ENCODE measurements at regions not wholly inside any gene's neighbourhood (a gene's known extent, or its start where the extent isn't known, plus 50 kb on each side); places are given as distances from the start of the nearest gene placed in this dataset.

DNA sequence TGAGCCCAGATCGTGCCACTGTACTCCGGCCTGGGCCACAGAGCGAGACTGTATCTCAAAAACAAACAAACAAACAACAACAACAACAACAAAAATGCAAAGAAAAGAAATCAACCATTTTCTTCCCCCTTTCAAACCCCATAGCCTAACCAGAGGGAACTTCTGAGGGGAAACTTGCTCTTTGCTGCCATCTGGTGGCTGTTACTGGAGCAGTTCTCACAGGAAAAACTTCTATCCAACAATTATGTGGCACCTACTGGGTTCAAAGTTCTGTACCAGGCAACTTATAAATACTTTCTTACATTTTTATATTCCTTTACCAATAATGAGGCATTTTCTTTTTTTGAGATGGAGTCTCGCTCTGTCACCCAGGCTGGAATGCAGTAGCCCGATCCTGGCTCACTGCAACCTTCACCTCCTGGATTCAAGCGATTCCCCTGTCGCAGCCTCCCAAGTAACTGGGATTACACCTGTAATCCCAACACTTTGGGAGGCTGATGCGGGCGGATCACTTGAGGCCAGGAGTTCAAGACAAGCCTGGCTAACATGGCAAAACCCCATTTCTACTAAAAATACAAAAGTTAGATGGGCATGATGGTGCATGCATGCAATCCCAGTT is 50.9 kb upstream of the BICDL1 start:
- Histone ChIP-seq H3K9ac (replicated peaks; ENCODE audit: extremely low read depth, insufficient read depth, low read length) (no peak overlapping the region), H3K79me2 (ENCODE audit: control insufficient read depth, insufficient read depth, low read length) (no peaks in the 10 kb centered on the region), H3K4me1 (ENCODE audit: control insufficient read depth, extremely low read depth, insufficient read depth, low read length) (no peaks in the 10 kb centered on the region), H2AFZ (ENCODE audit: low read depth, low read length) (no peak overlapping the region), H3K9me1 (replicated peaks; ENCODE audit: control insufficient read depth, extremely low read depth, insufficient read depth, low read length) (no peaks in the 10 kb centered on the region), H3K36me3 (ENCODE audit: control insufficient read depth in 2 of 2, extremely low read depth in 1 of 2, insufficient read depth in 2 of 2, low read length in 2 of 2) (no peaks in the 10 kb centered on the region), H4K20me1 (replicated peaks; ENCODE audit: control insufficient read depth, extremely low read depth, insufficient read depth, low read length) (no peaks in the 10 kb centered on the region), H3K4me3 (replicated peaks in 1 of 3; ENCODE audit: insufficient read depth in 1 of 3, low read depth in 1 of 3, low read length in 3 of 3) (no peak overlapping the region), H3K27ac (ENCODE audit: insufficient read depth, low read depth, low read length) (no peak overlapping the region), H3K27me3 (ENCODE audit: control insufficient read depth in 2 of 2, insufficient read depth in 2 of 2, low read length in 2 of 2) (no peaks in the 10 kb centered on the region), H3K4me2 (ENCODE audit: insufficient read depth, low read length) (no peak overlapping the region), H3K9me3 (replicated peaks; ENCODE audit: control insufficient read depth, insufficient read depth, low read length) (no peaks in the 10 kb centered on the region)
- no TSS peak for BruUV-seq (replicated peaks)
- POLR2A ChIA-PET, result no interaction called here
- DNase-seq (ENCODE audit: low read depth, low spot score) (peak; percentile 51), FAIRE-seq (peak; percentile 88)
- CTCF ChIA-PET, result interaction anchor here (0.7 to 1.7 kb wide), 8 partner anchors 9 to 1780 kb away, joined by 3 to 7 read pairs (median 3); no protein-coding TSS in a partner anchor
- intact Hi-C loops (cut with micrococcal nuclease) (loop anchor here (2.0 kb wide), 2 partner anchors 149 to 279 kb away; no protein-coding TSS in a partner anchor), dilution Hi-C loops (cut with MboI; ENCODE audit: extremely low pct_ligation_motif_present, low sequenced_read_pairs) (no loop called here)
- TF ChIP-seq, protein P1, sequence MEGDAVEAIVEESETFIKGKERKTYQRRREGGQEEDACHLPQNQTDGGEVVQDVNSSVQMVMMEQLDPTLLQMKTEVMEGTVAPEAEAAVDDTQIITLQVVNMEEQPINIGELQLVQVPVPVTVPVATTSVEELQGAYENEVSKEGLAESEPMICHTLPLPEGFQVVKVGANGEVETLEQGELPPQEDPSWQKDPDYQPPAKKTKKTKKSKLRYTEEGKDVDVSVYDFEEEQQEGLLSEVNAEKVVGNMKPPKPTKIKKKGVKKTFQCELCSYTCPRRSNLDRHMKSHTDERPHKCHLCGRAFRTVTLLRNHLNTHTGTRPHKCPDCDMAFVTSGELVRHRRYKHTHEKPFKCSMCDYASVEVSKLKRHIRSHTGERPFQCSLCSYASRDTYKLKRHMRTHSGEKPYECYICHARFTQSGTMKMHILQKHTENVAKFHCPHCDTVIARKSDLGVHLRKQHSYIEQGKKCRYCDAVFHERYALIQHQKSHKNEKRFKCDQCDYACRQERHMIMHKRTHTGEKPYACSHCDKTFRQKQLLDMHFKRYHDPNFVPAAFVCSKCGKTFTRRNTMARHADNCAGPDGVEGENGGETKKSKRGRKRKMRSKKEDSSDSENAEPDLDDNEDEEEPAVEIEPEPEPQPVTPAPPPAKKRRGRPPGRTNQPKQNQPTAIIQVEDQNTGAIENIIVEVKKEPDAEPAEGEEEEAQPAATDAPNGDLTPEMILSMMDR (IDR thresholded peaks at IDR 0.05; ENCODE audit: extremely low read depth in 1 of 2, insufficient read depth in 1 of 2, low read depth in 1 of 2, low read length in 2 of 2), result peak; percentile 76 to 83
- no peak for TF ChIP-seq JUN (IDR thresholded peaks at IDR 0.05; ENCODE audit: borderline replicate concordance, insufficient read depth, insufficient read length, low read depth)

Data from endothelial cell of umbilical vein (primary cell).